HCEC 1CT (cell line): ENCODE measurements at regions not wholly inside any gene's neighbourhood (a gene's known extent, or its start where the extent isn't known, plus 50 kb on each side); places are given as distances from the start of the nearest gene placed in this dataset.
"Not testable (repeated sequence)": the region's sequence is repeated elsewhere in the genome, so short reads cannot be mapped to it uniquely, and the experiment has no call there.

Source experiments
- DNase-seq: peaks from one replicate; pipeline ENCODE4 v3.0.0-alpha.2; 2017

- DNase-seq, result no peak
These were observed 85.0 kb upstream of the LOC128125822 start for GRCh38 chr6:63487103-63487813.

- DNase-seq, result no peak
These were observed 81.2 kb upstream of the LOC128125822 start for GRCh38 chr6:63491119-63491518.

- DNase-seq, result no peak
These were observed 79.8 kb upstream of the LOC128125822 start for GRCh38 chr6:63492476-63492875.

- no peak for DNase-seq
These were observed 78.7 kb upstream of the LOC128125822 start for GRCh38 chr6:63493557-63493956.

- DNase-seq, result no peak
These were observed 75.9 kb upstream of the LOC128125822 start for GRCh38 chr6:63496361-63496804.

GRCh38 chr6:63502156-63502555 lies 70.1 kb upstream of the LOC128125822 start:
- no peak for DNase-seq

- DNase-seq, result no peak
These were observed 69.1 kb upstream of the LOC128125822 start for GRCh38 chr6:63503199-63503598.

GRCh38 chr6:63504777-63505384 lies 67.4 kb upstream of the LOC128125822 start:
- DNase-seq, result no peak

GRCh38 chr6:63507096-63507495 lies 65.2 kb upstream of the LOC128125822 start:
- DNase-seq, result no peak

GRCh38 chr6:63509652-63510352 lies 62.5 kb upstream of the LOC128125822 start:
- DNase-seq, result no peak

- DNase-seq, result no peak
These were observed 62.0 kb upstream of the LOC128125822 start for GRCh38 chr6:63510353-63510686.

- no peak for DNase-seq
These were observed 61.4 kb upstream of the LOC128125822 start for GRCh38 chr6:63510849-63511248.

- DNase-seq, result no peak
These were observed 57.6 kb upstream of the LOC128125822 start for GRCh38 chr6:63514488-63515173.

- DNase-seq, result not testable (repeated sequence)
These were observed 57.1 kb upstream of the LOC128125822 start for GRCh38 chr6:63515227-63515626.

- no peak for DNase-seq
These were observed 55.9 kb upstream of the LOC128125822 start for GRCh38 chr6:63516186-63516944.

GRCh38 chr6:63517221-63517620 lies 55.1 kb upstream of the LOC128125822 start:
- DNase-seq, result no peak

GRCh38 chr6:63521475-63522210 lies 50.6 kb upstream of the LOC128125822 start:
- no peak for DNase-seq
